Fibroblast of villous mesenchyme (primary cell): ENCODE measurements at regions not wholly inside any gene's neighbourhood (a gene's known extent, or its start where the extent isn't known, plus 50 kb on each side); places are given as distances from the start of the nearest gene placed in this dataset.

Experiments
- DNase-seq: peaks from one replicate; pipeline ENCODE4 v3.0.0-alpha.2; 2010; ENCODE audit warnings: low read depth
- H3K4me3 ChIP-seq: 2 replicates; pipeline ENCODE4 v1.5.1; 2011; ENCODE audit warnings: low read depth, mild to moderate bottlenecking, low read length
- TF ChIP-seq, protein P1 (sequence below): IDR thresholded peaks from 2 replicates; pipeline ENCODE4 v1.5.1; 2012; ENCODE audit warnings: low read depth, mild to moderate bottlenecking, low read length; ENCODE audit not compliant: insufficient read depth

DNA sequence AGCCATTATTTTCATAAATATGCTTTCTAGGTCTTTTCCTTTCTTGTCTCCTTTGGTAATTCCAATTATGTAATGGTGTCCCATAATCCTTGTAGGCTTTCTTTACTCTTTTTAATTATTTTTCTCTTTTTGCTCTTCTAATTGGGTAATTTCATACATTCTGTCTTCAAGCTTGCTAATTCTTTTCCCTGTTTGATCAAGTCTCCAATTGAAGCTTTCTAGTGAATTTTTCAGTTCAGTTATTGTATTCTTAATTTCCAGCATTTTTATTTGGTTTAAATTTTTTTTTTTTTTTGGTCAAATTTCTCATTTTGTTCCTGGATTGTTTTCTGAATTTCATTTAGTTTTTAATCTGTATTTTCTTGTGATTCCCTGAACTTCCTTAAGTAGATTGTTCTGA, 74.9 kb upstream of the UST start:
- no peak for DNase-seq
- TF ChIP-seq, protein P1, sequence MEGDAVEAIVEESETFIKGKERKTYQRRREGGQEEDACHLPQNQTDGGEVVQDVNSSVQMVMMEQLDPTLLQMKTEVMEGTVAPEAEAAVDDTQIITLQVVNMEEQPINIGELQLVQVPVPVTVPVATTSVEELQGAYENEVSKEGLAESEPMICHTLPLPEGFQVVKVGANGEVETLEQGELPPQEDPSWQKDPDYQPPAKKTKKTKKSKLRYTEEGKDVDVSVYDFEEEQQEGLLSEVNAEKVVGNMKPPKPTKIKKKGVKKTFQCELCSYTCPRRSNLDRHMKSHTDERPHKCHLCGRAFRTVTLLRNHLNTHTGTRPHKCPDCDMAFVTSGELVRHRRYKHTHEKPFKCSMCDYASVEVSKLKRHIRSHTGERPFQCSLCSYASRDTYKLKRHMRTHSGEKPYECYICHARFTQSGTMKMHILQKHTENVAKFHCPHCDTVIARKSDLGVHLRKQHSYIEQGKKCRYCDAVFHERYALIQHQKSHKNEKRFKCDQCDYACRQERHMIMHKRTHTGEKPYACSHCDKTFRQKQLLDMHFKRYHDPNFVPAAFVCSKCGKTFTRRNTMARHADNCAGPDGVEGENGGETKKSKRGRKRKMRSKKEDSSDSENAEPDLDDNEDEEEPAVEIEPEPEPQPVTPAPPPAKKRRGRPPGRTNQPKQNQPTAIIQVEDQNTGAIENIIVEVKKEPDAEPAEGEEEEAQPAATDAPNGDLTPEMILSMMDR, result no peak
- no peak overlapping the region for H3K4me3 ChIP-seq

DNA sequence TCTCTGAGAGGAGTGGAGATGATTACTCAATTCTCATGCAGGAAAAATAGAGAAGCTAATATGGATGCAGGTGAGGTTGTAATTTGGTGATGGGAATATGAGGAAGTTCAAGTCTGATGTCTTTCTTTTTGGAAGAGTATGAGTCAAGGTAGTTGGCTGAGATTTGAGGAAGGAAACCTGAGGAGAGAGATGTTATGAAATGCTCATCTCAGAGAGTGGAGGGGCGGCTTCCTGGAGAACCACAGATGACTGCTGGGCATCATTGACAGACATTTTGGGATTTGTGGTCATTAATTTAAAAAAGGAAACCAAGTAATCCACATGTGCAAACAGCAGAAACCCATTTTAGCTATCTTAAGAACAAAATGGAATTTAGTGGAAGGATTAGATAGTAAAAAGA, 72.5 kb upstream of the UST start:
- TF ChIP-seq, protein P1, result no peak
- no peak for DNase-seq
- no peak overlapping the region for H3K4me3 ChIP-seq

DNA sequence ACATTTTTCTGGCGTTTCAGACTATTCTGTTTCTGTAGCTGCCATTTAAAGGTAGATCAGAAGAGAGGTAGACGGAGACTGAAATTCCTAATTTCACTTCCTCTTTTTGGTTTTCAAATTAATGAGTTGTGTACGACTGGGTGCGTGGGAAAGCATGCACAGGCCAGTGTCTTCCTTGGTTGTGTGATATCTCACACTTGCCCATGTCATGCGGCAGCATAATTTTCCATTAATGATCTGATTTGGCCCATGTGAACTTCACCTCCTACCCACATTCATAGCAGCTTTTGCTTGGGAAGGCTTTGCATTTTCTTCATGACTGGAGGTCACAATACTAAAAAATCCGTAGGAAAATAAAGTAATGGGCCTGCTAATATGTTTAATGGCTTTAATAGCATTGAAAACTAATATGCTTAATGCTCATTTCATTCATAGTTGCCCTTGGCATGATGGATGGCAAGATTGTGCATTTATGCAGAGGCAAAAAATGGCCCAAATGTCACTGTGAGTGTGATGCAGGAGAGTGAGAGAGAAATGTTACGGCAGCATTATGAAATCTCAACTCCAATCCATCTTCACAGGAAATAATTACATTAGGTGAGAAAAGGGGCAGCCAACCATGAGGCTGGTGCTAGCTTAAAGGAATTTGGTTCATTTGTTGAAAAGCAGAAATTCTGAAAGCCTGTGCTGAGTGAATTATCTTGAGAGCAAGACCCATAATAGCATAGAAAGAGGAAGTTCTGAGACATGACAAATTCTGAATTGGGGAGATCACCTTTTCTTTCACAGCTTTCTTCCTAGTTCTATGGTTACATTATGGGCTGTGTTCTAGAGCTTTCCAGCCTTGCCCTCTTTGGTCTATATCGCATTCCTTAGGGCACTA, 69.0 kb upstream of the UST start:
- TF ChIP-seq, protein P1, result no peak
- DNase-seq, result no peak

DNA sequence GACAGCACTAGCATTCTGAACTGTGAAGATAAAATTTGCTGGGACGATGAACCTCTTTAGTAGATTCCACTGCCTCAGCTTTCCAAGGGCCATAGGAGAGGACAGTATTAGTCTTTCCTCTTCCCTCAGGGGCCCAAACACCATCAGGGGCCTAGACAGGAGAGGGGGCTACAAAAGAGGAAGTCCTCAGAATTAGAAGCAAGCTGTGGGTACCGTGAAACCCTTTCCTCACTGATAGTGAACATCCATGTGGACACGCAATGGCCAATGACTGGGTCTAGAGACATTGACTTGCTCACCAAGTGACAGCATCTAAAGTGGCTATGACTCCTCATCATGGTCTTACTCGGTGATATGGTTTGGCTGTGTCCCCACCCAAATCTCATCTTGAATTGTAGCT, 68.1 kb upstream of the UST start:
- no peak for DNase-seq
- H3K4me3 ChIP-seq, result no peak overlapping the region
- TF ChIP-seq, protein P1, result no peak

More for the DNA sequence above, 69.0 kb upstream of the UST start:
- H3K4me3 ChIP-seq, result no peak overlapping the region

DNA sequence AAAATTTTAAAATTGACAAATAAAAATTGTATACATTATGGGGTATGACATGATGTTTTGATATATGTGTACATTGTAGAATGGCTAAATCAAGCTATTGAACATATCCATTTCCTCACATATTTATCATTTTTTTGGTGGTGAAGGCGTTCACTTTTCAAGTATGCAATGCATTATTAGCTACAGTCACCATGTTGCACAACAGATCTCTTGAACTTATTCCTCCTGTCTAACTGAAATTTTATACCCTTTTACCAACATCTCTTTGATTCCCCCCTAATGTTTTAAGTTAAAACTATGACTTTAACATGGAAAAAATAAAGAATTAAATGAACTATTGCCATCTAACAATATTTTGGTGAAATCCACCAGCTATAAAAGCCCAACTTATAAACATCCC, 65.2 kb upstream of the UST start:
- DNase-seq, result no peak
- no peak overlapping the region for H3K4me3 ChIP-seq
- TF ChIP-seq, protein P1, result no peak

DNA sequence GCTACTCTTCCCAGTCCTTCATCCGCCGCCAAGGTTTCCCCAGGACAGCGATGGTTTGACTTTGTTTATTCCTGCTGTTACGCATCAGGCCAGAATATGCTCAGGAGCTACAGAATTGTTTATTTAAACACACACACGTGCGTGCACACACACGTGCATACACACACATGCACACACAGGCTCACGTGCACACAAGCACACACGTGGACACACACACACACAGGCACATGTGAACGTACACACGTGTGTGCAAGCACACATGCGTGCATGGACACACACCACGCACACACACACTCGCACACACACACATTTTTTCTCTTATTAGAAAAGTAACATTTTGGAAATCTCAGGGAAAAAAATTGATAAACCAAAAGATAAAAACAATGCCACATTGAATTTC, 64.6 kb upstream of the UST start:
- TF ChIP-seq, protein P1, result no peak
- no peak for DNase-seq
- H3K4me3 ChIP-seq, result no peak overlapping the region
